HT-29 (cell line): ENCODE measurements at regions not wholly inside any gene's neighbourhood (a gene's known extent, or its start where the extent isn't known, plus 50 kb on each side); places are given as distances from the start of the nearest gene placed in this dataset.

Source experiments
- DNase-seq: peaks from one replicate; pipeline ENCODE4 v3.0.0-alpha.2; 2015; ENCODE audit warnings: low spot score

GRCh38 chr2:67462738-67463496 is 65.8 kb downstream of the ETAA1 start:
- no peak for DNase-seq

- DNase-seq, result peak; percentile 91
These were observed 66.7 kb downstream of the ETAA1 start for GRCh38 chr2:67463810-67464209.

GRCh38 chr2:67465623-67466022 is 68.5 kb downstream of the ETAA1 start:
- no peak for DNase-seq

- no peak for DNase-seq
These were observed 69.6 kb downstream of the ETAA1 start for GRCh38 chr2:67466734-67467133.

GRCh38 chr2:67471681-67472080 is 74.5 kb downstream of the ETAA1 start:
- no peak for DNase-seq

- peak; percentile 71 for DNase-seq
These were observed 80.0 kb downstream of the ETAA1 start for GRCh38 chr2:67476809-67477790.

- DNase-seq, result no peak
These were observed 82.1 kb downstream of the ETAA1 start for GRCh38 chr2:67479261-67479660.

GRCh38 chr2:67485431-67485830 is 88.3 kb downstream of the ETAA1 start:
- DNase-seq, result no peak

- DNase-seq, result peak; percentile 22
These were observed 89.1 kb downstream of the ETAA1 start for GRCh38 chr2:67486041-67486796.

GRCh38 chr2:67487993-67488392 is 90.9 kb downstream of the ETAA1 start:
- no peak for DNase-seq

- no peak for DNase-seq
These were observed 92.3 kb downstream of the ETAA1 start for GRCh38 chr2:67489396-67489795.

- DNase-seq, result no peak
These were observed 101.8 kb downstream of the ETAA1 start for GRCh38 chr2:67498931-67499330.

GRCh38 chr2:67499989-67500388 is 102.9 kb downstream of the ETAA1 start:
- no peak for DNase-seq

GRCh38 chr2:67500541-67500940 is 103.4 kb downstream of the ETAA1 start:
- DNase-seq, result no peak

- DNase-seq, result no peak
These were observed 105.4 kb downstream of the ETAA1 start for GRCh38 chr2:67502346-67503065.

- DNase-seq, result no peak
These were observed 106.1 kb downstream of the ETAA1 start for GRCh38 chr2:67503066-67503795.

GRCh38 chr2:67510745-67511144 is 113.6 kb downstream of the ETAA1 start:
- no peak for DNase-seq

- DNase-seq, result no peak
These were observed 117.4 kb downstream of the ETAA1 start for GRCh38 chr2:67514515-67514914.

GRCh38 chr2:67515056-67515455 is 117.9 kb downstream of the ETAA1 start:
- DNase-seq, result peak; percentile 16

- no peak for DNase-seq
These were observed 118.4 kb downstream of the ETAA1 start for GRCh38 chr2:67515538-67515937.
